BE2C (cell line): ENCODE measurements at regions not wholly inside any gene's neighbourhood (a gene's known extent, or its start where the extent isn't known, plus 50 kb on each side); places are given as distances from the start of the nearest gene placed in this dataset.

ENCODE experiments used
- DNase-seq: peaks from one replicate; pipeline ENCODE4 v3.0.0-alpha.2; 2020
- H3K27me3 ChIP-seq: fragments of 250-450 bp; sonication (Bioruptor Pico); 2 replicates; pipeline ENCODE4 v1.5.1; 2020; ENCODE audit warnings: mild to moderate bottlenecking
- H3K36me3 ChIP-seq: fragments of 250-450 bp; sonication (Bioruptor Pico); 2 replicates; pipeline ENCODE4 v1.5.1; 2020; ENCODE audit warnings: mild to moderate bottlenecking
- H3K4me1 ChIP-seq: fragments of 250-450 bp; sonication (Bioruptor Pico); 2 replicates; pipeline ENCODE4 v1.5.1; 2020
- H3K4me3 ChIP-seq: 2 replicates; pipeline ENCODE4 v1.5.1; 2011; ENCODE audit warnings: low read depth, low read length
- H3K9me3 ChIP-seq: fragments of 250-450 bp; sonication (Bioruptor Pico); 2 replicates; pipeline ENCODE4 v1.5.1; 2020
- TF ChIP-seq, protein P1 (sequence below): IDR thresholded peaks from 2 replicates; pipeline ENCODE4 v1.5.1; 2012; ENCODE audit warnings: mild to moderate bottlenecking, low read depth, low read length

DNA sequence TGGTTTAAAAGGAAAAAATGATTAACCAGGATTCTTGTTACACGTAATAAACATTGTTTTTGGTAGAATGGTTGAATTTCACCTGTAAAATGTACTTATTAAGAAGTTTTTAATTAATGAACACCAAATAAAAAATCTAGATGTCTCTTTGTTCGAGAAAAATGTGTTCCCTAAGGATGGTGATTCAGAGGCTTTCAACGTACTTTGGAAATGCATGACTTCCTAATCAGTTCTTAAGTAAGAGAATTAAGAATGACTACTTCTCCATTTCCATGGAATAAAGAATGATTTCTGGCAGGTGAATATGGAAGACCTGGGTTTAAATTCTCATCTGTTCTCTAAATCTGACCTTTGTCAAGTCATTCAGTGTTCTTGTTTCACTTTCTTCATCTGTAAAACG lies 428.6 kb downstream of the KCNH5 start:
- peaks cover 5% of the 10 kb centered on the region for H3K4me1 ChIP-seq
- no peaks in the 10 kb centered on the region for H3K36me3 ChIP-seq
- no peak for DNase-seq
- no peaks in the 10 kb centered on the region for H3K27me3 ChIP-seq
- no peaks in the 10 kb centered on the region for H3K9me3 ChIP-seq
- no peak overlapping the region for H3K4me3 ChIP-seq
- TF ChIP-seq, protein P1, sequence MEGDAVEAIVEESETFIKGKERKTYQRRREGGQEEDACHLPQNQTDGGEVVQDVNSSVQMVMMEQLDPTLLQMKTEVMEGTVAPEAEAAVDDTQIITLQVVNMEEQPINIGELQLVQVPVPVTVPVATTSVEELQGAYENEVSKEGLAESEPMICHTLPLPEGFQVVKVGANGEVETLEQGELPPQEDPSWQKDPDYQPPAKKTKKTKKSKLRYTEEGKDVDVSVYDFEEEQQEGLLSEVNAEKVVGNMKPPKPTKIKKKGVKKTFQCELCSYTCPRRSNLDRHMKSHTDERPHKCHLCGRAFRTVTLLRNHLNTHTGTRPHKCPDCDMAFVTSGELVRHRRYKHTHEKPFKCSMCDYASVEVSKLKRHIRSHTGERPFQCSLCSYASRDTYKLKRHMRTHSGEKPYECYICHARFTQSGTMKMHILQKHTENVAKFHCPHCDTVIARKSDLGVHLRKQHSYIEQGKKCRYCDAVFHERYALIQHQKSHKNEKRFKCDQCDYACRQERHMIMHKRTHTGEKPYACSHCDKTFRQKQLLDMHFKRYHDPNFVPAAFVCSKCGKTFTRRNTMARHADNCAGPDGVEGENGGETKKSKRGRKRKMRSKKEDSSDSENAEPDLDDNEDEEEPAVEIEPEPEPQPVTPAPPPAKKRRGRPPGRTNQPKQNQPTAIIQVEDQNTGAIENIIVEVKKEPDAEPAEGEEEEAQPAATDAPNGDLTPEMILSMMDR: no peak

DNA sequence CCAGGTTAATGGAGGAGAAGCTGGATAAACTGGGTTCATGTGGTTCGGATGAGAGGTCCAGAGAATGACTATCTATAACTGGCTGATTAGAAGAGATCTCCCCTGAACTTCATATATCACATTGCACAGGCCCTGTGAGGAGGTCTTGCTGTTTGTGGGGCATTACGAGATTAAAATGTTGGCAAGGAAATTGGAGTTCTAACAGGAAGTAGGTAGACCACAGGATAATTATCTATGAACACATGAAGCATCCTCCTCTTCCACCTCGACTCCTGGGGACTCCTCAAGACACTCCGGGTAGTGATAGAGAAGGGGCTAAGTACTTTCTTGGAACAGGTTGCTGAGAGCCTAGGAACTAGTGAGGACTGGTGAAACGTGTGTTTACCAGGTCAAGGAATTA lies 418.8 kb downstream of the KCNH5 start:
- TF ChIP-seq, protein P1: no peak
- no peak overlapping the region for H3K4me3 ChIP-seq
- H3K9me3 ChIP-seq: no peaks in the 10 kb centered on the region
- H3K27me3 ChIP-seq: no peaks in the 10 kb centered on the region
- H3K4me1 ChIP-seq: peaks cover 4% of the 10 kb centered on the region; the same call in 1 of the 2 replicates
- no peaks in the 10 kb centered on the region for H3K36me3 ChIP-seq
- no peak for DNase-seq

DNA sequence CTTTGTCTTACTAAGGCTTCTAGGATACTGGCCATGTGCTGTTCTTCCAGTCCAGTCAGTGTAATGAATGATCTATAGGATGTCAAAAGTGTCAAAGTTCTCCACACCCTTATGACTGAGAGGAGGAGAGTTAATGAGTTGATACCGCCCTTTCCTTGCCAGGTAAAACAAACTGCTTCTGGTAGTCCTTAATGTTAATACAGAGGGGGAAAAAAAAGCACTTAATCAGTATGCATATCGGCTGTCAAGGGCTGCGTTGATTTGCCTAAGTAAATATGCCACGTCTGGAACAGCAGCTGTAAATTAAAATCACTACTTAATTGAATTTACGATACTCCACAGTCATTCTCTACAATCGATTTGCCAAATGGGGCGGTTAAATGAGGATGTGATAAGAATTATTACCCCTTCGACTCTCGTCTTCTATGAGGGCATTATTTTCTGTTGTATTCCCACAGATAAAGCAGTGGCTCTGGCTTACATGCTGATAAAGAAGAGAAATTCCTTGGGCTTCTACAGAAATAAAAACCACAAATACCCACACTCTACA lies 416.0 kb downstream of the KCNH5 start:
- H3K9me3 ChIP-seq: no peaks in the 10 kb centered on the region
- H3K27me3 ChIP-seq: no peaks in the 10 kb centered on the region
- peaks cover 4% of the 10 kb centered on the region; the same call in 1 of the 2 replicates for H3K4me1 ChIP-seq
- H3K4me3 ChIP-seq: no peak overlapping the region
- TF ChIP-seq, protein P1: no peak
- DNase-seq: no peak
- H3K36me3 ChIP-seq: no peaks in the 10 kb centered on the region

DNA sequence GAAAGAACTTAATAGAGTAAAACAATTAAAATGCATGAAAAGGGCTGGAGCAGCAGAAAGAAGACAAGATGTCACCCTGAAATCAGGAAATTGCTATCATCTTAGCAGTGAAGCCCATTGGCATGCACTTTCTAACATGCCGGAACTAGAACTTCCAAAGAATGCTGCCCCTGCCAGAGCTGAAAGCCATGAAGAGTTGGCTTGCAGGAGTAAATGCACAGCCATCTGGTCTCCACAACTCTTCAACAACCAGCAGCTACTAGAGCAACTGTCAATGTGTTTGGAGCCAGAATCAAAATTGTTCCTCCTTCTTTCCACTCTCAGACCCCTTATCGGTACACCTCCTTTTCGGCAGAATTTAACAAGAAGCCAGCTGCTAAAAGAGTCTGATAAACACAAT lies 414.1 kb downstream of the KCNH5 start:
- no peaks in the 10 kb centered on the region for H3K27me3 ChIP-seq
- no peak for DNase-seq
- TF ChIP-seq, protein P1: no peak
- no peak overlapping the region for H3K4me3 ChIP-seq
- H3K36me3 ChIP-seq: no peaks in the 10 kb centered on the region
- H3K9me3 ChIP-seq: no peaks in the 10 kb centered on the region
- peaks cover 4% of the 10 kb centered on the region; the same call in 1 of the 2 replicates for H3K4me1 ChIP-seq

DNA sequence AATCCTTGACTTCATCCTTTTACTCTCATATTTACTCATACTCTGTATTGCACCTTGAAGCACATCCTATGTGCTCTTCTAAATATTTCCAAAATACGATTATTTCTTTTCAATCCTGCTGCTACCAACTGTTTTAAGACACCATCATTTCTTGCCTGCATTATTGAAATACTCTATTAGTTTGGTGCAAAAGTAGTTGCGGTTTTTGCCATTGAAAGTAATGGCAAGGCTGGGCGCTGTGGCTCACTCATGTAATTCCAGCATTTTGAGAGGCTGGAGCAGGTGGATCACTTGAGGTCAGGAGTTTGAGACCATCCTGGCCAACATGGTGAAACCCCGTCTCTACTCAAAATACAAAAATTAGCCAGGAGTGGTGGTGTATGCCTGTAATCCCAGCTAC lies 412.5 kb downstream of the KCNH5 start:
- DNase-seq: no peak
- Histone ChIP-seq H3K36me3 (no peaks in the 10 kb centered on the region), H3K4me3 (no peak overlapping the region), H3K4me1 (peaks cover 4% of the 10 kb centered on the region; the same call in 1 of the 2 replicates), H3K27me3 (no peaks in the 10 kb centered on the region), H3K9me3 (no peaks in the 10 kb centered on the region)
- TF ChIP-seq, protein P1: no peak

DNA sequence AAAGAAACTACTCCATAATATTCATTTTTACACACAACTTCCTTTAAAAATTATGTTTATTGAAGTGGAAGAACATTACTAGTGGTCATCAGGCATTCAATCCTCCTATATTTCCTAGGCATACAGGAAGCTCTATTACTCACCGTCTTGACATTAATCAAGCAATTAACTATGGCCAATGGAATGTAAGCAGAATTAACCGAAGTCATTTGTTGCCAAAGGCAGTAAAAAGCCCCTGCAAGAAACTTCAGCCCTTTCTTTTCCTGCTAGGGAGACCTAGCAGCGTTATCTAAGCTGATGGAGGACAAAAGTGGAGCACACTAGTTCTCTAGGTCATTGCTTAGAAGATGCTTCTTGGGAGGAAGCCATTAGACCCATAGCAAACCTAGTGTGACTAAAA lies 399.6 kb downstream of the KCNH5 start:
- TF ChIP-seq, protein P1: no peak
- no peaks in the 10 kb centered on the region for H3K36me3 ChIP-seq
- H3K9me3 ChIP-seq: no peaks in the 10 kb centered on the region
- no peaks in the 10 kb centered on the region for H3K4me1 ChIP-seq
- no peak overlapping the region for H3K4me3 ChIP-seq
- no peak for DNase-seq
- H3K27me3 ChIP-seq: no peaks in the 10 kb centered on the region
